ENCODE measurements at regions not wholly inside any gene's neighbourhood (a gene's known extent, or its start where the extent isn't known, plus 50 kb on each side); places are given as distances from the start of the nearest gene placed in this dataset.

DNA sequence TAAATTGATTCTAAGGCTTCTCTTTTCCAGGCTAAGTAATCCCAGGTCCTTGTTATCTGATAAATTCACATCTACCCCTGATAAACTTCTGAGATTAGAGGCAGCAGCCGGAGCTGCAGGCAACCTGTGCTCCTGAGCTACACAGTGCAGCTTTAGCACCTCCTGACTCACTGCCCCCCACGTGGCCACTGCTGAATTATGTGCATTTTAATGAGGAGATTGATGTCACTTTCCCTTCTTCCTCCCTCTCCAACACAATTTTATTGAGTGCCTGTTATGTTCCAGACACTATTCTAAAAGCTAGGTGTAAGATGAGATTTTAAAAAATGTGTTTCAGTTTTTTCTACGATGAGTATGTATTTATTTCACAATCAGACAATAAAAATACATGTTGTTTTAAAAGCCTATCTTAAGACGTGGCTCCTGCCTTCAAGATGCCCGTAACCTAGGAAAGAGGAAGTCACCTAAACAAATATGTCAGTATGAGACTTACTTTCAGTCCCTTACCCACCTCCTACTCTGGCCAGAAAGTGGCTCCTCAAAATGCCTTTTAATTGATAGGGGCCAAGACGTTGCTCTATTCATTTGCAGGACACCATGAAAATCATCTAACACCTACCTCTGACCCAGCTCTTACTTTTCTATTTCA is 161.5 kb upstream of the PFN2 start:
- Histone ChIP-seq H3K4me3 (ENCODE audit: low read depth, low read length, poor library complexity, severe bottlenecking) (no peak overlapping the region), H3K4me1 (ENCODE audit: insufficient read depth, low read length, poor library complexity, severe bottlenecking) (no peaks in the 10 kb centered on the region), H3K27me3 (replicated peaks; ENCODE audit: insufficient read depth, low read depth, low read length, poor library complexity) (no peaks in the 10 kb centered on the region), H3K9me3 (ENCODE audit: low read depth, low read length, poor library complexity, severe bottlenecking) (no peaks in the 10 kb centered on the region), H3K27ac (ENCODE audit: low read depth, low read length, poor library complexity, severe bottlenecking) (no peak overlapping the region), H3K36me3 (ENCODE audit: insufficient read depth, low read length, poor library complexity, severe bottlenecking) (no peaks in the 10 kb centered on the region)
- DNase-seq (ENCODE audit: low spot score): peak; percentile 50
- POLR2A ChIA-PET (ENCODE audit: low non-redundant PET): no interaction called here
- no TSS peak for BruUV-seq (replicated peaks)
- TF ChIP-seq, protein P1, sequence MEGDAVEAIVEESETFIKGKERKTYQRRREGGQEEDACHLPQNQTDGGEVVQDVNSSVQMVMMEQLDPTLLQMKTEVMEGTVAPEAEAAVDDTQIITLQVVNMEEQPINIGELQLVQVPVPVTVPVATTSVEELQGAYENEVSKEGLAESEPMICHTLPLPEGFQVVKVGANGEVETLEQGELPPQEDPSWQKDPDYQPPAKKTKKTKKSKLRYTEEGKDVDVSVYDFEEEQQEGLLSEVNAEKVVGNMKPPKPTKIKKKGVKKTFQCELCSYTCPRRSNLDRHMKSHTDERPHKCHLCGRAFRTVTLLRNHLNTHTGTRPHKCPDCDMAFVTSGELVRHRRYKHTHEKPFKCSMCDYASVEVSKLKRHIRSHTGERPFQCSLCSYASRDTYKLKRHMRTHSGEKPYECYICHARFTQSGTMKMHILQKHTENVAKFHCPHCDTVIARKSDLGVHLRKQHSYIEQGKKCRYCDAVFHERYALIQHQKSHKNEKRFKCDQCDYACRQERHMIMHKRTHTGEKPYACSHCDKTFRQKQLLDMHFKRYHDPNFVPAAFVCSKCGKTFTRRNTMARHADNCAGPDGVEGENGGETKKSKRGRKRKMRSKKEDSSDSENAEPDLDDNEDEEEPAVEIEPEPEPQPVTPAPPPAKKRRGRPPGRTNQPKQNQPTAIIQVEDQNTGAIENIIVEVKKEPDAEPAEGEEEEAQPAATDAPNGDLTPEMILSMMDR (conservative IDR thresholded peaks at IDR 0.05; ENCODE audit: low read depth, low read length): no peak
- TF ChIP-seq EZH2 (IDR thresholded peaks at IDR 0.05; ENCODE audit: borderline replicate concordance, low read depth, low read length, poor library complexity, severe bottlenecking): no peak
- intact Hi-C loops (cut with micrococcal nuclease; ENCODE audit: unreplicated experiment): no loop called here
- CTCF ChIA-PET: no interaction called here

DNA sequence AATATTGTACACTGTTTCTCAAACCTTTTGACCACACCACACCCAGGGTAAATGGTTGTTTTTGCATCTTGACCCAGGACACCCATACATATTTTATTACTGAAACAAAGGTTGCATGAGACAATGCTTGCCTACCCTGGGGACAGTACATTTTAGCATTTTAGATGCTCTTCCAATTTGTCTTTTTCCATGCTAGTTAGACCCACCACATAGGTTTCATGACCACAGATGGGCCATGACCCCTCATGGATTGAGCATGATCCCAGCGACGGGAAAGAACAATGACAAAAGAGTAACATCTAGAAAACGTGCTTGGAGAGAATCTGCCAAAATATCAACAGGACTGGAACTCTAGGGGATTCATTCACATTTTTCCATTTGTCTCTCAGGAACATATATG is 161.0 kb upstream of the PFN2 start:
- POLR2A ChIA-PET (ENCODE audit: low non-redundant PET): no interaction called here
- CTCF ChIA-PET: no interaction called here
- BruUV-seq (replicated peaks): no TSS peak

DNA sequence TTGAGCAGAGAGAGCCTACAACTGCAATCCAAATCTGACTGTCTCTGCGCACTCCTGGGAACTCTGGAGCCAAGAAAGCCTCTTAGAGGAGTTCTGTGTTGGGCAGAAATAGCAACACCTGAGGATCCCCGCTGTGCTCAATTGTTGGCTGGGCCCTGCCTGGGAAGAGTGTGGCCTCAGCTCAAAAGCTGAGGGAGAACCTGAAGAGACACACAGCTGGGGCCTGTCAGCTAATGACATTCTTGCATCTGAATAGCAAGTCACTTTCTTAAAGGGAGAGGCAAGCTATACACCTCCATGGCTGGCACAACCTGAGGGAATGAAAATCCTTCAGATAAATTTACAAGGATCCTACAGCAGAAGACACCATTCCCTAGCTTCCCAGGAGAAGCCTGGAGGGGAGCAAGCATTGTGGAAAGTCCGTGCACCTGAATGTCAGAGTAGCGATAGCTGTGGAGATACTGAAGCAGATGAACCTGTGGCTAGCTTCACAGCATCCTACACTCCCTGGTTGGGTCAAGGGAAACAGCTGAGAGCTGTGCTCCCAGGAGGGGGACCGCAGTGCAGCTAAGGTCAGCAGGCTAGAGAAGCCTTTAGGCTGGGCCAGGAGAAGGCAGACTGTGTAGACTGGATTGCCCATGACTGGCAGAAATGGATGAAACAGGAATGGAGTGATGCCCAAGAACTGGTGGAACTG is 159.9 kb upstream of the PFN2 start:
- BruUV-seq (replicated peaks): no TSS peak
- TF ChIP-seq, protein P1 (conservative IDR thresholded peaks at IDR 0.05; ENCODE audit: low read depth, low read length): no peak
- TF ChIP-seq EZH2 (IDR thresholded peaks at IDR 0.05; ENCODE audit: borderline replicate concordance, low read depth, low read length, poor library complexity, severe bottlenecking): no peak
- Histone ChIP-seq H3K9me3 (ENCODE audit: low read depth, low read length, poor library complexity, severe bottlenecking) (no peaks in the 10 kb centered on the region), H3K27me3 (replicated peaks; ENCODE audit: insufficient read depth, low read depth, low read length, poor library complexity) (no peaks in the 10 kb centered on the region), H3K36me3 (ENCODE audit: insufficient read depth, low read length, poor library complexity, severe bottlenecking) (no peaks in the 10 kb centered on the region), H3K27ac (ENCODE audit: low read depth, low read length, poor library complexity, severe bottlenecking) (no peak overlapping the region), H3K4me3 (ENCODE audit: low read depth, low read length, poor library complexity, severe bottlenecking) (no peak overlapping the region), H3K4me1 (ENCODE audit: insufficient read depth, low read length, poor library complexity, severe bottlenecking) (no peaks in the 10 kb centered on the region)
- DNase-seq (ENCODE audit: low spot score): no peak
- intact Hi-C loops (cut with micrococcal nuclease; ENCODE audit: unreplicated experiment): no loop called here
- POLR2A ChIA-PET (ENCODE audit: low non-redundant PET): no interaction called here
- CTCF ChIA-PET: no interaction called here

More for the DNA sequence above, 161.0 kb upstream of the PFN2 start:
- Histone ChIP-seq H3K36me3 (ENCODE audit: insufficient read depth, low read length, poor library complexity, severe bottlenecking) (no peaks in the 10 kb centered on the region), H3K27ac (ENCODE audit: low read depth, low read length, poor library complexity, severe bottlenecking) (no peak overlapping the region), H3K27me3 (replicated peaks; ENCODE audit: insufficient read depth, low read depth, low read length, poor library complexity) (no peaks in the 10 kb centered on the region), H3K4me3 (ENCODE audit: low read depth, low read length, poor library complexity, severe bottlenecking) (no peak overlapping the region), H3K4me1 (ENCODE audit: insufficient read depth, low read length, poor library complexity, severe bottlenecking) (no peaks in the 10 kb centered on the region), H3K9me3 (ENCODE audit: low read depth, low read length, poor library complexity, severe bottlenecking) (no peaks in the 10 kb centered on the region)
- intact Hi-C loops (cut with micrococcal nuclease; ENCODE audit: unreplicated experiment): no loop called here
- TF ChIP-seq, protein P1 (conservative IDR thresholded peaks at IDR 0.05; ENCODE audit: low read depth, low read length): no peak
- TF ChIP-seq EZH2 (IDR thresholded peaks at IDR 0.05; ENCODE audit: borderline replicate concordance, low read depth, low read length, poor library complexity, severe bottlenecking): no peak
- DNase-seq (ENCODE audit: low spot score): no peak
